Panc1 (cell line): ENCODE measurements at regions not wholly inside any gene's neighbourhood (a gene's known extent, or its start where the extent isn't known, plus 50 kb on each side); places are given as distances from the start of the nearest gene placed in this dataset.

Source experiments
- ATAC-seq: fragments of 200-7000 bp; cut with Tn5 transposase; 2 replicates; pipeline ENCODE4 v1.9.1; 2020; ENCODE audit warnings: mild to moderate bottlenecking, moderate library complexity
- BruUV-seq: library from RNA; stranded (reverse); fragments of 400-500 nt; replicated peaks from 2 replicates; lab custom pipeline; 2021; lab: Mats Ljungman, UMichigan
- CTCF ChIA-PET: fragments of 300-600 bp; sonication (Branson Sonifier 250); formaldehyde crosslinking; loops from one replicate; lab custom pipeline; 2022; ENCODE audit warnings: antibody characterized with exemption; lab: Charles Lee
- POLR2A ChIA-PET: fragments of 300-600 bp; sonication (Branson Sonifier 250); formaldehyde crosslinking; loops from one replicate; lab custom pipeline; 2022; ENCODE audit warnings: antibody characterized with exemption; lab: Charles Lee
- DNase-seq: peaks from one replicate; pipeline ENCODE4 v3.0.0-alpha.2; 2010; ENCODE audit warnings: low read depth, low spot score
- H3K27ac ChIP-seq: 2 replicates; pipeline ENCODE4 v1.5.1; 2011; ENCODE audit warnings: mild to moderate bottlenecking, low read length, inconsistent platforms
- H3K27me3 ChIP-seq: fragments of 200-500 bp; sonication (Bioruptor generic); 2 replicates; pipeline ENCODE4 v1.6.0; 2014; ENCODE audit warnings: low read length, inconsistent platforms; ENCODE audit not compliant: control insufficient read depth, insufficient read depth
- H3K36me3 ChIP-seq: fragments of 200-500 bp; sonication (Bioruptor generic); 2 replicates; pipeline ENCODE4 v1.5.1; 2014; ENCODE audit warnings: inconsistent platforms, mild to moderate bottlenecking, low read length, moderate library complexity; ENCODE audit not compliant: control insufficient read depth, insufficient read depth
- H3K4me1 ChIP-seq: 2 replicates; pipeline ENCODE4 v1.5.1; 2011; ENCODE audit warnings: inconsistent platforms, mild to moderate bottlenecking, low read length, moderate library complexity; ENCODE audit not compliant: control insufficient read depth, insufficient read depth
- H3K4me3 ChIP-seq, 2 experiments: 2 replicates each; pipeline ENCODE4 v1.5.1; 2011 to 2012; ENCODE audit warnings: low read depth in 2 of 2, low read length in 2 of 2, mild to moderate bottlenecking in 2 of 2, inconsistent platforms in 1 of 2, moderate library complexity in 1 of 2
- H3K9me3 ChIP-seq: fragments of 200-500 bp; sonication (Bioruptor generic); 2 replicates; pipeline ENCODE4 v1.5.1; 2014; ENCODE audit warnings: low read depth, mild to moderate bottlenecking, inconsistent platforms, low read length, moderate library complexity; ENCODE audit not compliant: control insufficient read depth, insufficient read depth
- POLR2AphosphoS5 ChIP-seq: IDR thresholded peaks from 2 replicates; pipeline ENCODE4 v1.6.1; 2012; ENCODE audit warnings: mild to moderate bottlenecking, low read depth, low read length, moderate library complexity
- SIN3A ChIP-seq: IDR thresholded peaks from 2 replicates; pipeline ENCODE4 v1.6.1; 2012; ENCODE audit warnings: low read depth, mild to moderate bottlenecking, low read length, moderate library complexity, borderline replicate concordance; ENCODE audit not compliant: insufficient read depth
- TCF7L2 ChIP-seq: IDR thresholded peaks from 2 replicates; pipeline ENCODE4 v1.6.1; 2011; ENCODE audit warnings: mild to moderate bottlenecking, low read depth, low read length, inconsistent platforms
- in situ Hi-C: cut with HindIII; loops from 2 replicates; pipeline ENCODE4 v1.10.0; 2016; ENCODE audit warnings: low sequenced_read_pairs, low pct_unique_long_range_greater_than_20kb
- intact Hi-C: fragments of 100-400 bp; cut with micrococcal nuclease; formaldehyde crosslinking; loops from one replicate; pipeline ENCODE4 v1.10.0; 2022; ENCODE audit not compliant: unreplicated experiment
- TF ChIP-seq, protein P1 (sequence below): fragments of 450-650 bp; IDR thresholded peaks from 2 replicates; pipeline ENCODE4 v1.5.1; 2017; ENCODE audit warnings: mild to moderate bottlenecking
- TF ChIP-seq, protein P2 (sequence below), 2 experiments: IDR thresholded peaks; 2 replicates each; pipeline ENCODE4 v1.6.1; 2011 to 2012; ENCODE audit warnings: low read depth in 2 of 2, control low read depth in 1 of 2, low read length in 1 of 2, mild to moderate bottlenecking in 1 of 2, moderate library complexity in 1 of 2; ENCODE audit not compliant: insufficient read depth in 1 of 2

DNA sequence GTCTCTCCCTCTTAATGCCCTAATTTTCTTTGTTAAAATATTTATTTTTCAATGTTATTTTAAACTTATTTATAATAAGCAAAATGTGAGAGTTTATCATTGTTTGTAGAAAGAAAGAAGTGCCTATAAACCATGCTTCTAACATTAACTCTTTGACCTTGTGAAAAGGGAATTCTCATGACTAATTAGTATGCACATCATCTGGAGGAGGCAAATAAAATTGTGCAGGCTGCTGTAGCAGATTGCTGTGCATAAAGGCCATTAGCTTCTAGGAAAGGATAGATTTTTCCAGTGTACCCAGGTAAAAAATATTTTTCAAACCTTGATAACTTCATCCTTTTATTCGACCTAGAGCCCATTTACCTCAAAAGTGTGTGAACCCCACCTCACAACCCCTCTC lies 84.6 kb upstream of the GUCY1A1 start:
- Histone ChIP-seq H3K36me3 (no peaks in the 10 kb centered on the region), H3K9me3 (no peaks in the 10 kb centered on the region), H3K27me3 (no peaks in the 10 kb centered on the region), H3K27ac (no peak overlapping the region), H3K4me1 (no peaks in the 10 kb centered on the region; the same call in 1 of the 2 replicates), H3K4me3 (no peak overlapping the region)
- intact Hi-C loops, result no loop called here
- TF ChIP-seq POLR2AphosphoS5, result no peak
- TF ChIP-seq, protein P1, sequence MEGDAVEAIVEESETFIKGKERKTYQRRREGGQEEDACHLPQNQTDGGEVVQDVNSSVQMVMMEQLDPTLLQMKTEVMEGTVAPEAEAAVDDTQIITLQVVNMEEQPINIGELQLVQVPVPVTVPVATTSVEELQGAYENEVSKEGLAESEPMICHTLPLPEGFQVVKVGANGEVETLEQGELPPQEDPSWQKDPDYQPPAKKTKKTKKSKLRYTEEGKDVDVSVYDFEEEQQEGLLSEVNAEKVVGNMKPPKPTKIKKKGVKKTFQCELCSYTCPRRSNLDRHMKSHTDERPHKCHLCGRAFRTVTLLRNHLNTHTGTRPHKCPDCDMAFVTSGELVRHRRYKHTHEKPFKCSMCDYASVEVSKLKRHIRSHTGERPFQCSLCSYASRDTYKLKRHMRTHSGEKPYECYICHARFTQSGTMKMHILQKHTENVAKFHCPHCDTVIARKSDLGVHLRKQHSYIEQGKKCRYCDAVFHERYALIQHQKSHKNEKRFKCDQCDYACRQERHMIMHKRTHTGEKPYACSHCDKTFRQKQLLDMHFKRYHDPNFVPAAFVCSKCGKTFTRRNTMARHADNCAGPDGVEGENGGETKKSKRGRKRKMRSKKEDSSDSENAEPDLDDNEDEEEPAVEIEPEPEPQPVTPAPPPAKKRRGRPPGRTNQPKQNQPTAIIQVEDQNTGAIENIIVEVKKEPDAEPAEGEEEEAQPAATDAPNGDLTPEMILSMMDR, result no peak
- no peak for TF ChIP-seq SIN3A
- TF ChIP-seq, protein P2, sequence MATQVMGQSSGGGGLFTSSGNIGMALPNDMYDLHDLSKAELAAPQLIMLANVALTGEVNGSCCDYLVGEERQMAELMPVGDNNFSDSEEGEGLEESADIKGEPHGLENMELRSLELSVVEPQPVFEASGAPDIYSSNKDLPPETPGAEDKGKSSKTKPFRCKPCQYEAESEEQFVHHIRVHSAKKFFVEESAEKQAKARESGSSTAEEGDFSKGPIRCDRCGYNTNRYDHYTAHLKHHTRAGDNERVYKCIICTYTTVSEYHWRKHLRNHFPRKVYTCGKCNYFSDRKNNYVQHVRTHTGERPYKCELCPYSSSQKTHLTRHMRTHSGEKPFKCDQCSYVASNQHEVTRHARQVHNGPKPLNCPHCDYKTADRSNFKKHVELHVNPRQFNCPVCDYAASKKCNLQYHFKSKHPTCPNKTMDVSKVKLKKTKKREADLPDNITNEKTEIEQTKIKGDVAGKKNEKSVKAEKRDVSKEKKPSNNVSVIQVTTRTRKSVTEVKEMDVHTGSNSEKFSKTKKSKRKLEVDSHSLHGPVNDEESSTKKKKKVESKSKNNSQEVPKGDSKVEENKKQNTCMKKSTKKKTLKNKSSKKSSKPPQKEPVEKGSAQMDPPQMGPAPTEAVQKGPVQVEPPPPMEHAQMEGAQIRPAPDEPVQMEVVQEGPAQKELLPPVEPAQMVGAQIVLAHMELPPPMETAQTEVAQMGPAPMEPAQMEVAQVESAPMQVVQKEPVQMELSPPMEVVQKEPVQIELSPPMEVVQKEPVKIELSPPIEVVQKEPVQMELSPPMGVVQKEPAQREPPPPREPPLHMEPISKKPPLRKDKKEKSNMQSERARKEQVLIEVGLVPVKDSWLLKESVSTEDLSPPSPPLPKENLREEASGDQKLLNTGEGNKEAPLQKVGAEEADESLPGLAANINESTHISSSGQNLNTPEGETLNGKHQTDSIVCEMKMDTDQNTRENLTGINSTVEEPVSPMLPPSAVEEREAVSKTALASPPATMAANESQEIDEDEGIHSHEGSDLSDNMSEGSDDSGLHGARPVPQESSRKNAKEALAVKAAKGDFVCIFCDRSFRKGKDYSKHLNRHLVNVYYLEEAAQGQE (IDR thresholded peaks at IDR 0.05; ENCODE audit: insufficient read depth in 1 of 2, low read depth in 2 of 2, low read length in 1 of 2), result no peak
- TF ChIP-seq TCF7L2, result no peak
- ChIA-PET POLR2A (no interaction called here), CTCF (no interaction called here)
- no peak for ATAC-seq
- no peak for DNase-seq
- in situ Hi-C loops, result no loop called here
- no TSS peak for BruUV-seq

GRCh38 chr4:155578726-155579370 lies 87.8 kb upstream of the GUCY1A1 start:
- TF ChIP-seq POLR2AphosphoS5 (no peak), SIN3A (no peak), TCF7L2 (no peak)
- TF ChIP-seq, protein P1, result no peak
- TF ChIP-seq, protein P2 (IDR thresholded peaks at IDR 0.05; ENCODE audit: insufficient read depth in 1 of 2, low read depth in 2 of 2, low read length in 1 of 2), result no peak
- ATAC-seq, result no peak
- H3K9me3 ChIP-seq, result no peaks in the 10 kb centered on the region
- intact Hi-C loops (no loop called here), in situ Hi-C loops (no loop called here)
- no peaks in the 10 kb centered on the region; the same call in 1 of the 2 replicates for H3K4me1 ChIP-seq
- no peaks in the 10 kb centered on the region for H3K27me3 ChIP-seq
- ChIA-PET POLR2A (no interaction called here), CTCF (no interaction called here)
- no peak for DNase-seq
- H3K36me3 ChIP-seq, result no peaks in the 10 kb centered on the region
- BruUV-seq, result no TSS peak
- no peak overlapping the region for H3K4me3 ChIP-seq
- no peak overlapping the region for H3K27ac ChIP-seq
